NCI-H345 treated with DMSO at 0.1 percent for 48 hours (cell line): ENCODE measurements at regions not wholly inside any gene's neighbourhood (a gene's known extent, or its start where the extent isn't known, plus 50 kb on each side); places are given as distances from the start of the nearest gene placed in this dataset.

Experiments
- DNase-seq: peaks from one replicate; lab custom pipeline; 2025; ENCODE audit not compliant: unreplicated experiment; lab: John Stamatoyannopoulos, UW

- DNase-seq, result no peak
These were observed 295.2 kb upstream of the ZNF32 start for GRCh38 chr10:43943818-43944360.

- no peak for DNase-seq
These were observed 294.6 kb upstream of the ZNF32 start for GRCh38 chr10:43943119-43943817.

GRCh38 chr10:43942096-43942850 is 293.6 kb upstream of the ZNF32 start:
- DNase-seq, result no peak

- DNase-seq, result no peak
These were observed 292.5 kb upstream of the ZNF32 start for GRCh38 chr10:43940898-43941837.

GRCh38 chr10:43939939-43940820 is 291.5 kb upstream of the ZNF32 start:
- DNase-seq, result no peak

GRCh38 chr10:43939389-43939938 is 290.8 kb upstream of the ZNF32 start:
- no peak for DNase-seq

GRCh38 chr10:43938810-43939209 is 290.1 kb upstream of the ZNF32 start:
- no peak for DNase-seq

GRCh38 chr10:43931308-43931930 is 282.7 kb upstream of the ZNF32 start:
- DNase-seq, result no peak

- no peak for DNase-seq
These were observed 282.1 kb upstream of the ZNF32 start for GRCh38 chr10:43930777-43931176.

GRCh38 chr10:43930243-43930642 is 281.6 kb upstream of the ZNF32 start:
- DNase-seq, result no peak

- DNase-seq, result no peak
These were observed 280.4 kb upstream of the ZNF32 start for GRCh38 chr10:43929122-43929521.

GRCh38 chr10:43928425-43928968 is 279.8 kb upstream of the ZNF32 start:
- no peak for DNase-seq

- no peak for DNase-seq
These were observed 278.3 kb upstream of the ZNF32 start for GRCh38 chr10:43926875-43927406.

- no peak for DNase-seq
These were observed 277.7 kb upstream of the ZNF32 start for GRCh38 chr10:43926371-43926770.

GRCh38 chr10:43925793-43926192 is 277.1 kb upstream of the ZNF32 start:
- DNase-seq, result no peak

- DNase-seq, result no peak
These were observed 274.6 kb upstream of the ZNF32 start for GRCh38 chr10:43923328-43923727.

GRCh38 chr10:43922335-43923280 is 273.9 kb upstream of the ZNF32 start:
- DNase-seq, result no peak

GRCh38 chr10:43921881-43922280 is 273.2 kb upstream of the ZNF32 start:
- DNase-seq, result no peak
